ENCODE measurements at regions not wholly inside any gene's neighbourhood (a gene's known extent, or its start where the extent isn't known, plus 50 kb on each side); places are given as distances from the start of the nearest gene placed in this dataset.
"Not testable (repeated sequence)": the region's sequence is repeated elsewhere in the genome, so short reads cannot be mapped to it uniquely, and the experiment has no call there.

- DNase-seq (no peak), ATAC-seq (ENCODE audit: low read depth) (no peak)
- ChIA-PET CTCF (no interaction called here), POLR2A (no interaction called here)
- no peak for TF ChIP-seq CTCF (IDR thresholded peaks at IDR 0.05)
- Mint-ChIP-seq H3K9me3 (no peaks in the 10 kb centered on the region), H3K27me3 (peaks cover 3% of the 10 kb centered on the region), H3K36me3 (ENCODE audit: low read depth) (no peaks in the 10 kb centered on the region), H3K27ac (no peak overlapping the region), H3K4me1 (no peaks in the 10 kb centered on the region), H3K4me3 (no peak overlapping the region)
- intact Hi-C loops (cut with micrococcal nuclease): loop anchor here (5.0 kb wide), 1 partner anchor 433 kb away; the partner anchor contains the start of gene CCL1
Observed at GRCh38 chr17:33929181-33929724, 325.8 kb upstream of the CCL2 start.

DNA sequence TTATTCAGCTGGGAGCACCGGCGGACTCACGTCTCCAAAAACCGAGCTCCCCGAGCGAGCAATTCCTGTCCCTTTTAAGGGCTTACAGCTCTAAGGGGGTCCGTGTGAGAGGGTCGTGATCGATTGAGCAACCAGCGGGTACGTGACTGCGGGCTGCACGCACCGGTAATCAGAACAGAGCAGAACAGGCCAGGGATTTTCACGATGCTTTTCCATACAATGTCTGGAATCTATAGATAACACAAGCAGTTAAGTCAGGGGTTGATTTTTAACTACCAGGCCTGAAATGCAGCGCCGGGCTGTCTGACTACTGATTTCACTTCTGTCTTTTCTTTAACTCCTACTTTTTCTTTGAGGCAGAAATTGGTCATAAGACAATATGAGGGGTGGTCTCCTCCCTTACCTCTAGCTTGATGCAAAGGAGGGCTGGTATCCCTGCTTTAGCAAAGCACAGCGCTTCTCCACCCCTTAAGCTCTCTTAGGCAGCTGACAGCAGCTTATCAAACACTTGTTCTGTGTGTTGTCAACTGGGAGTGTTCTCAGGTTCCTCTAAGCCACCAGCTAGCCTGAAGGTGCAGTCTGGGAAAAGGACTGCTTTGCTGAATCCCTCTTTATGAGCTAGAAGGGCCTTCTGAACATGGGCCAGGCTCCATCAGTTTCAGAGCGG is 323.8 kb upstream of the CCL2 start:
- H3K4me1 Mint-ChIP-seq; CTCF ChIA-PET; H3K36me3 Mint-ChIP-seq (ENCODE audit: low read depth); H3K4me3 Mint-ChIP-seq; POLR2A ChIA-PET; H3K27me3 Mint-ChIP-seq; ATAC-seq (ENCODE audit: low read depth); intact Hi-C loops (cut with micrococcal nuclease); H3K9me3 Mint-ChIP-seq; H3K27ac Mint-ChIP-seq; DNase-seq: not testable (repeated sequence)

- DNase-seq (no peak), ATAC-seq (ENCODE audit: low read depth) (no peak)
- intact Hi-C loops (cut with micrococcal nuclease): no loop called here
- no peak for TF ChIP-seq CTCF (IDR thresholded peaks at IDR 0.05)
- Mint-ChIP-seq H3K4me1 (no peaks in the 10 kb centered on the region), H3K27me3 (peaks cover 3% of the 10 kb centered on the region), H3K36me3 (ENCODE audit: low read depth) (no peaks in the 10 kb centered on the region), H3K9me3 (no peaks in the 10 kb centered on the region), H3K4me3 (no peak overlapping the region), H3K27ac (no peak overlapping the region)
- CTCF ChIA-PET: no interaction called here
- POLR2A ChIA-PET: no interaction called here
Observed at GRCh38 chr17:33932996-33933395, 322.1 kb upstream of the CCL2 start.

GRCh38 chr17:33933576-33933975 is 321.5 kb upstream of the CCL2 start:
- ATAC-seq (ENCODE audit: low read depth) (no peak), DNase-seq (no peak)
- no peak overlapping the region for H3K27ac Mint-ChIP-seq
- CTCF ChIA-PET: no interaction called here
- no peaks in the 10 kb centered on the region for H3K9me3 Mint-ChIP-seq
- no peaks in the 10 kb centered on the region for H3K36me3 Mint-ChIP-seq (ENCODE audit: low read depth)
- H3K27me3 Mint-ChIP-seq: peaks cover under 1% of the 10 kb centered on the region
- no peaks in the 10 kb centered on the region for H3K4me1 Mint-ChIP-seq
- H3K4me3 Mint-ChIP-seq: no peak overlapping the region
- intact Hi-C loops (cut with micrococcal nuclease): no loop called here
- TF ChIP-seq CTCF (IDR thresholded peaks at IDR 0.05): no peak
- POLR2A ChIA-PET: no interaction called here

DNA sequence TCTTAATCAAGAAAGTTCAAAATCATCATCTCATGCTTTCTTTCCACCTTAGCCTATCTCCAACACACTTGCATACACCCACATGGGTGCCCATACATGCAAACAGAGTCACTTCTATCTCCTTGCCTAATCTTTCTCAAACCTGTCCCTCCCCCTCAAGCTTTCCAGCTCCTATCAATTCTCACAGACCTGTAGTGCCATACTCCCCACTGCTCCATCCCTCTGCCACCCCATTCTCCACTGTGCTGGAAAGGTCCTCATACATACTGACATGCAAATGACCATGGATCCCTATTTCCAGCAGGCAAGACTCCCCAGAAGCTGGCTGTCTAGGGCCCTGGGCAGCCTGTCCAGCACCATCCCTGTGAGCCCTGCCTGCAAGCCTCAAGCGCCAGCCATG is 320.4 kb upstream of the CCL2 start:
- Mint-ChIP-seq H3K27ac (no peak overlapping the region), H3K9me3 (no peaks in the 10 kb centered on the region), H3K4me1 (no peaks in the 10 kb centered on the region), H3K27me3 (no peaks in the 10 kb centered on the region), H3K4me3 (no peak overlapping the region), H3K36me3 (ENCODE audit: low read depth) (no peaks in the 10 kb centered on the region)
- ATAC-seq (ENCODE audit: low read depth) (no peak), DNase-seq (no peak)
- POLR2A ChIA-PET: no interaction called here
- CTCF ChIA-PET: no interaction called here
- TF ChIP-seq CTCF (IDR thresholded peaks at IDR 0.05): no peak
- intact Hi-C loops (cut with micrococcal nuclease): no loop called here

DNA sequence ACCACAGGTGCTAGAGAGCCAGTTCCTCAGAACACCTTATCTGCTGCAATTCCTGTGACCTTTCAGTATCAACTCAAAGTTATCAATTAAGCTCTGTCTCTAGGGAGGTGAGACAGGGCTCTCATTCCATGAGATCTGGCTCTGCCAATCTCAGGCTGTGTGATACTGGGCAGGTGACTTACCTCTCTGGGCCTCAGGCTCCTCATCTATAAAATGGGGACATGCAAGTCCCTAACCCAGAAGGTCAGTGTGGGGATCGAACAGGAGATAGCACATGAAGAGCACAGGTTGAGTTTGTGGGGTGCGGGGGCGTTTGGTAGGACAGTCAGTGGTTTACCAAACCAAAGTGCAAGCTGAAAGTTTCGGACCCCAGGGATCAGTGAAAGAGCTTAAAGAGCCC is 319.3 kb upstream of the CCL2 start:
- H3K27me3 Mint-ChIP-seq: no peaks in the 10 kb centered on the region
- no peaks in the 10 kb centered on the region for H3K9me3 Mint-ChIP-seq
- H3K27ac Mint-ChIP-seq: no peak overlapping the region
- ATAC-seq (ENCODE audit: low read depth) (no peak), DNase-seq (no peak)
- POLR2A ChIA-PET: no interaction called here
- no peak overlapping the region for H3K4me3 Mint-ChIP-seq
- CTCF ChIA-PET: no interaction called here
- H3K36me3 Mint-ChIP-seq (ENCODE audit: low read depth): no peaks in the 10 kb centered on the region
- no peak for TF ChIP-seq CTCF (IDR thresholded peaks at IDR 0.05)
- no peaks in the 10 kb centered on the region for H3K4me1 Mint-ChIP-seq
- intact Hi-C loops (cut with micrococcal nuclease): no loop called here

All from activated B cell treated with CpG ODN at 0.5 μM for 24 hours (primary cell).